ENCODE measurements at regions not wholly inside any gene's neighbourhood (a gene's known extent, or its start where the extent isn't known, plus 50 kb on each side); places are given as distances from the start of the nearest gene placed in this dataset.

DNA sequence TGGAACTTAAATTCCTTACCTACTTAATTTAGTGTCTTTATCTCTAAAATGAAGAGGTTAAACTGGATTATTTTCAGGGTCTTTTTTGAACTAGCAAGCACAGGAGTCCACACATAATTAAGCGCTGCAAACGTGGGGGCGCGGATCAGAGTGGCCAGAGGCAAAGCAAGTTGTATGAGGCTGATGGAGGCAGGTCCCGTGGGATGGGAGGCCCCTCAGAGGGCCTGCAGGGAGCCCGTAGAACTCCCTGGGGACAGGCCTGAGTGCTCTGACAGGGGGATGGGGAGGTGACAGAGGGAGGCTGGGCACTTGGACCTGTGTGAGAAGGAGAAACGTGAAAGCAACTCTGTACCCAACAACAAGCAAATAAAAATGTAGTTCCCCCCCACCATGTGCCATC is 177.8 kb downstream of the ACKR3 start:
- no peak for DNase-seq (ENCODE audit: low read depth)

DNA sequence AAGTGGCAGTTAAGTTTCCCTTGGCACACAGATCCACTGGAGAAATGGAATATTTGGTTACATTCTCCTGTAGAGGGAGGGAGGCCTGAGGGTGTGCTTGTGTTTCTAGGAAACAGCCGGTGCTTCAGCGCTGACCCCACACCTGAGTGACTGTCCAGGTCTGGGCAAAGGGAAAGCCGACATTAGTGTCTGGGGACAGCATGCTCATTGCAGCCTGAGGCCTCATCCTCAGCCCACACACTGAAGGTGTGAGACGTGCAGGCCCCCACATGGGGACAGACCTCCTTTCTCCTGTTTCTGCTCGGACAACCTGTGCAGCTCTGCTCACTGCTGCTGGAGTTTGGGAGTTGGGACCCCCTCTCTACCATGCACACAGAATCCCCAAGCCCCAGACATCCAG is 178.3 kb downstream of the ACKR3 start:
- DNase-seq (ENCODE audit: low read depth), result no peak

DNA sequence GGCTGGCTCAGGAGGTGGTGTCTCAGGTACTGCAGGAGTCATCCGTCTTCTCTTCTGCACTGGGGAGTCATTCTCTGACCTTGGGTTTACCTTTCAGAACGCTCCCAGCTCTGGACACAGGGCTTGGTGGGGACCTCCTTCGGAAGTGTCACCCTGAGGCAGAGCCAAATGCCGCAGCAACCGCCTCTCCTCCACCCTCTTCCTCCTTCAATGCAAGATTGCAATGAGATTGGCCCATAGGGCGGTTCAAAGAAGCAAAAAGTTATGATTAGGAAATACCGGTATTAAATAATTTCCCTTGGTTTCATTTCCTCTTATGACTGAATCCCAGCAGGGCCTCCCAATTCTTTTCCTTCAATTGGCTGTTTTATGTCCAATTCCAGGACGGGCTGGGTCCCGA is 178.8 kb downstream of the ACKR3 start:
- DNase-seq (ENCODE audit: low read depth), result no peak

DNA sequence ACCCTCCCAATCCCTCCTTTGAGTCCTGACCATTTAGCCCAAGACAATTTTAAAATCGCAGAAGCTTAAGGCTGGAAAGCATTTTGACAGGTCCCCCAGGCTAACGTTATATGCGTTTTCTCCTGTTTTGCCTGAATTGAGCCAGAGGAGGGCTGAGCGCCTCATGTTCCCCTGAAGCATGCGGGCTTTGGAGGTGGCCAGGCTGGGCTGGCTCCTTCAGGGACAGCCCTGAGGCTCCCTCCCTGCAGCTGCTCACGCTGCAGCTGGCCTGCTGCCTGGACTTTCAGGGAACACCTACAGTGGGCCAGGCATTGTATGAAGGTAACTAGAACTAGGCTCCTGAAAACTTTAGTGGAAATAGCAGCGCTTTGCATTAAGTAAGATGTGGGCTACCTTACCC is 179.2 kb downstream of the ACKR3 start:
- DNase-seq (ENCODE audit: low read depth), result no peak

DNA sequence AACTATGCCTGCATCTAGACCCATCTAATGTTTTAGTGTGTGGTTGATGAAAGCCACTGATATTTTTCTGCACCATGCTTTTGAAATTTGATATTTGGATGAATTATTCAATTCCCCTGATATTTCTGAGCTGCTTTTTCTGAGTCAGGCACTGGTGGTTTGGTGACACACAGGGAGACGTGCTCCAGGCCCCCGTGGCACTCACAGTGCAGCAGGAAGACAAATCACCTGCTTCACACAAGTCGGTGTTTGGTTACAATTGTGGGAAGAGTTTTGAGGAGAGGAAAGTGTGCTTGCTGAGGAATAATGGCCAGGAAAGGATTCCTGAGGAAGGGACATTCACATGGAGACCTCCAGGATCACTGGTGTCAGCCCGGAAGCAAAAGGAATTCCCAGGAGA is 179.7 kb downstream of the ACKR3 start:
- no peak for DNase-seq (ENCODE audit: low read depth)

DNA sequence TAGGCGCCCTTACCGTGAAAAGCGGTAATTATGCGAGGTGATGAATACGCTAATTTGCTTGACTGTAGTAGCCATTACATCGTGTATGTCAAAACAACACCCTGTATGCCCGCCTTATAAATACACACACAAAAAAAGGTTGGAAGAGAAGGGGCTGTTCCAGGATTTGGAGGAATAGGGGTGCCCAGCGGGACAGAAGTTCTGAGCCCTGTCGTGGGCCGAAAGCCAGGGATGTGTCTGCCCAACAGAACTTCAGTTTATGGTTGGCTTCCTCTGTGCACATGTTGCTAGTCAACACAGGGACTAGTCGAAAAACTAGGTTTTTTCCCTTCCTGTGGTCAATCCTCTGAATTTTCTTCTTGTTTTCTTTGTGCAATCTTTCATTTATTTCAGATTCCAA is 182.5 kb downstream of the ACKR3 start:
- no peak for DNase-seq (ENCODE audit: low read depth)

DNA sequence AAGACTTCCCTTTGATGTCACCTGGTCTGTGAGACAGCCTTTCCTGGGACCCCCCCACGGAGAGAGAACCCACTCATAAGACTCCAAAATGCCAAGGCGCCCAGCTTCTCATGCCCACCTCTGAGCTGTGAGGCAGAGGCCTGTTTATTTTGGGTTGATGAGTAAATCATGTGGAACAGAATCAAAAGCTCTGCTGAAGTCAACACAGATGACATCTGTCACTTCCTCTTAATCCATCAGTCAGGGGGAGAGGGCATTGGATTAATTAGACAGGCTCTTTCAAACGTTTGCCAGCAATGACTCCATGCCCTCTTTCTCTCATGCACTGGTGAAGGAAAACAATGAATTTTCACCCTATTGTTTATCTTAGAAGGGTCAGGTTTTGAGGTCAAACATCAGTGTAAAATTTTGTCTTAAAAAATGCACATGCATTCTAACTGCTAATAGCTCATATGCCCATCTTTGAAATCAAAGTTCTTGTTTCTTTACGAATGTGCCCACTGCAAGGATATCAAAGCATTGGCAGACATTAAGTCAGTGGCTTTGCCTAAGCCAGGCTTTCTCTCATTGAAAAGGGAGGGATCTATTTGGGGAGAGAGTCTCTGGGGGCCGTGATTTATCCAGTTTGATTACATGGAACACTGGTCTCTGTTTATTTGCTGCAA is 184.1 kb downstream of the ACKR3 start:
- no peak for DNase-seq (ENCODE audit: low read depth)

DNA sequence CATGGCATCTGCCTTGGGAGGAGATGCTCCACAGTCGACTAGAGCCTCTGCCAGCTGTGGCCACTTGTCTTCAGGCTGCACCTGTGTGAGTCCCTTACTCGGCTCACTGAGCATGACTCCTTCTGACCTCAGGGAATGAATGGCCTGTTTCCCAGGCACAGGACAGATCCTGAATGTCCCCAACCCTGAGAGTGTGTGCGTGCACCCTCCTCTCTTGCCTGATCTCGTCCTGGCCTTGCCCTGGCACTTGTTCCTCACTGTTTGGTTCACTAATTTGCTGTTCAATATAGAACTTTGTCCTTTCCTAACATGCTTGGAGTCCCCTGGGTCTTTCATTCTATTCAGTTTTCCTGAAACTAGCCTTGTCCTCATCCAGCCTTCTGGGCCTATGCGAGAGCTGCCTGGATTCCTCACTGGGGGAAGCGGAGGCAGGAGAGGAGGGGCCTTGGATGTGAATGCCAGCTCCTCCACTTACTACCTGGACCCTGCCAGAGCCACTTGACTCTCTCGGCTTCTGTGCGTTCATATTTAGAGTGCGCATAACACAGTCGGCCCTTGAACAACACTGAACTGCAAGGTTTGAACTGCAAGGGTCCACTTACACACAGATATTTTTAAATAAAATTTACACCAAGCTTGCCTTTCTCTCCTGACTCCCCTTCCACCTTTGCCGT is 184.8 kb downstream of the ACKR3 start:
- no peak for DNase-seq (ENCODE audit: low read depth)

DNA sequence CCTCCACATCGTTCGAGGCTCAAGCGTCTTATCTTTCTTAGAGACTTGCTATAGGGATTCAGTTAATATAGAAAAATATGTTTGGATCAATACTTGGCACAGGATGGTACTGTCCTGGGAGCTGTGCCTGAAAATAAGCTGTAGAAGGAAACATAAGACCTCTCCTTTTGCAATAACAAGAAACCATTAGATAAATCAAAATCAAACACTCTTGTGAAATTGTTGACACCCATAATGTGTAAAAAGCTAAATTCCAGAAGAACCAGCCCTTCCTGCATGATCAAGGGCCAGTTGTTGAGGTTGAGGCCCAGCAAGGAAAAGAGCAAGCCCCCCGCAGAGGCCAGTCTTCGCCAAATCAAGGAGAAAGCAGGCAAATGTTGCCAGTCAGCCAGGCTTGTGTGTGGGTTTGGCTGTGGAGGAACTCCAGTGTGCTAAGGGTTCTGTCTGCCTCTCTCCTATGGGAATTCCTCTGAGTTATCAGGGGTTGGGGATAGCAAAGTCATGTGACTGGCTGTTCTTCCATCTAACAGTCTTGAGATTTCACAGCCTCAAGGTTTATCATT is 185.7 kb downstream of the ACKR3 start:
- no peak for DNase-seq (ENCODE audit: low read depth)

DNA sequence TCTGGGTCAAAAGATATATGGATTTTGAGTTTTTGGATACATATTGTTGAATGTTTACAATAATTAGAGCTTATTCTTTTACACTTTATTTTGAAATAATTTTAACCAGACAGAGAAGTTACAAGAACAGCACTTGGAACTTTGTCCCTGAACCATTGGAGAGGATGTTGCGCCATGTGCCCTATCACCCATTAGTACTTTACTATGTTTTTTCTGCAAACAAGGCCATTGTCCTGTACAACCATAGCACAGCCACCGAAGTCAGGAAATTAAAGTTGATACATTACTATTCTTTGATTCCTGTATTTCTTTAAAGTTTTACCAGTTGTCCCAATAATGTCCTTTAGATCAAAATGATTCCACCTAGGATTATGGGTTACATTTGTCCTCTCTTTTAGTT is 188.8 kb downstream of the ACKR3 start:
- DNase-seq (ENCODE audit: low read depth), result no peak

DNA sequence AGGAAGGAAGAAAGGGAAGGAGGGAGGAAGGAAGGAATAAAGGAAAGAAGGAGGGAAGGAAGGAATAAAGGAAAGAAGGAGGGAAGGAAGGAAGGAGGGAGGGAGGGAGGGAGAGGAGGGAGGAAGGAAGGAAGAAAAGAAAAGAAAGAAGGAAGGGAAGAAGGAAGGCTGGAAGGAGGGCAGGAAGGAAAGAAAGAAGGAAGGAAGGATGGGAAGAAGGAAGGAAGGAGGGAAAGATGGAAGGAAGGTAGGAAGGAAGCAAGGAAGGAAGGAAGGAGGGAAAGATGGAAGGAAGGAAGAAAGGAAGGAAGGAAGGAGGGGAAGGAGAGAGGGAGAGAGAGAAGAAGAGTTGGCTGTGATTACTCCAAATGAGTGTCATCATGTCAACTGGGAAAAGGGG is 190.6 kb downstream of the ACKR3 start:
- no peak for DNase-seq (ENCODE audit: low read depth)

DNA sequence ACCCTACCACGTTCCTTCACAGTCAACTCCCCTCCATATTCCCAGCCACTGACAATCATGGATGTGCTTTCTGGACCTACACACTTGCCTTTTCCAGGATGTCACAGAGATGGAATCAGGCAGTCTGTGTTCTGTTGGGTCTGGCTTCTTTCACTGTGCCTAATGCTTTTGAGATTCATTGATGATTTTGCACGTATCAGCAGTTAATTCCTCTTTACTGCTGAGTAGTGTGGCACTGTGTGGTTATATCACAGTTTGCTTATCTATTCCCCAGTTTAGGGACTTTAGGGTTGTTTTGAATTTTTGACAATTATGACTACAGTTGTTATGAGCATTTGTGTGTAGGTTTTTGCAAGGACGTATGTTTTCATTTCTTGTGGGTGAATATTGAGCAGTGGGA is 191.7 kb downstream of the ACKR3 start:
- DNase-seq (ENCODE audit: low read depth), result no peak

DNA sequence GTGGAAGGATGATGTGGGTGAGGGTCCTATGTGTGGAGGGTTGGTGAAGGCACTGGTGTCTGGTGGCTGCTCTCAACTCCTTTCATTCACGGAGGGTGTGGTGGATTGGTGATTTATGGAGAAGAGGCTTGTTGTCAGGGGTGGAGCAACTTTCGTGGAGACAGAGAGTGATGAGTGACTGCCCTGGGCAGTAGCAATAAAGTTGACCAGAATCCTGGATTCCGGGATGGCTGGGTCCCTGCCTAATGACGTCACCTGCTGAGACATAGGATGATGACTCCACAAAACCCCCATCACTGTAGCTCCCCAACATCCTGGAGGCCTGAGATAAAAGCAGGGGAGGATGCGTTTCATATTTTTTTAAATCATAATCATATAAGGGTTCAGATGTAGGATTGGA is 193.0 kb downstream of the ACKR3 start:
- DNase-seq (ENCODE audit: low read depth), result no peak

DNA sequence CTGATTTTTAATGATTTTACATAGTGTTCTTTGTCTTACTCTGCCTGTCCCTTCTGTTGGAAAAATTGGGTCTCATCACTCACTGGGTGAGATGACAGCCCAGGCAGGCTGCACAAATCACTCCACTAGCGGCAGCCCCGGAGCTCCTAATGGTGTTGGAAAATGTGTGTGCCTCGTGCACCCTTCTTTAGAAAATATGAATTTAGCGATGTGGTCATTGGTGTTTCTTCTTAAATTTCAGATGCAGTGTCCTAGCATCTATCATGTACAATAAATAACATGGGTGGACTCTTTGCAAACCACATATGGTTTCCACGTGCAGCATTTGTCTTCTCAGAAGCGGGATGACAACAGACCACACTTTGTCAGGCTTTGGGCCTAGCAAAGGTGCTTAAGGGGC is 194.2 kb downstream of the ACKR3 start:
- no peak for DNase-seq (ENCODE audit: low read depth)

DNA sequence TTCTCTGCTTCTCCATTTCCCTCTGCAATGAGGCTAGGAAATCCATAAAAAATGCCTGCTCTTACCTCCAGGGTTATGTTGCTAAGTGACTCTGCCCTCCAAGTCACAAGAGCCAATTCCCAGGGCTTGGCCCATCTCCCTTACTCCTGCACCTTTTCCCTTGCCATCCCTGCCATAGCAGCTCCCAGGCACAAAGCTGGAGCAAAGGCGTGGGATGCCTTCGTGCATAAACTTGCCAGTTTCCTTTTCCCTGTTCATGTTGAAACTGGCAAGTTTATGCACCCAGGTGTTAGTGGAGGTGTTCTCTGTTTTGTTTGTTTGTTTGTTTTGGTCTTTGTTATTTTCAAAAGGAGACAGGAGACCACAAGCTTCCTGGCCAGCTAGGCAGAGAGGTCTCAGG is 195.1 kb downstream of the ACKR3 start:
- no peak for DNase-seq (ENCODE audit: low read depth)

DNA sequence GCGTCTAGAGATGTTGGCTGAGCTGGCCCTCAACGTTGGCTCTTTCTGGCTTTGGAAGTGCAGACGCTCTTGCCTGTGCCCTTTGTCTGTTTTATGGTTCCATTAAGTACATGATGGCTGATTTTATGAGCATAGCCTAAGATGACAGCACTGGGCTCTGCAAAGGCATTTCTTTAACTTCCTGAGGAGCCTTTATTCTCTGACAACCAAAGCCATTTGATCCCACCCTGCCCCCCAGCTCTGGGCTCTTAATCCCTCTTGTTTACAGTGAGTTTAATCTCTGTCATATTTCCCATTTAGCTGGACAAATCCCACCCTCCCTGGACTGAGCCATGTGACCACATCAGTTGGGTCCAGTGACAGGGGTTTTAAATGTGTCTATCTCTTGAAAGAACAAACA is 195.9 kb downstream of the ACKR3 start:
- DNase-seq (ENCODE audit: low read depth), result no peak

DNA sequence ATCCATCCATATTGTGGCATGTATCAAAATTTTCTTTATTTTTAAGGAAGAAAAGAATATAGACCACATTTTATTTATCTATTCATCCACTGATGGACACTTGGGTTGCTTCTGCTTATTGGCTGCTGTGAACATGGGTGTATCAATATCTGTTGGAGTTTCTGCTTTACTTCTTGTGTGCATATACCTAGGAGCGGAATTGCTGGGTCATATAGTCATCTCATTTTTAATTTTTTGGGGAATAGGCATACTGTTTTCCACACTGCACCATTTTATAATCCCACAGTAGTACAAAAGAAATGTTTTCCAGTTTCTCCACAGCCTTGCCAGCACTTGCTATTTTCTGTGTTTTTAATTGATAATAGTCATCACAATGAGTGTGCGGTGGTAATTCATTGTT is 197.2 kb downstream of the ACKR3 start:
- no peak for DNase-seq (ENCODE audit: low read depth)

DNA sequence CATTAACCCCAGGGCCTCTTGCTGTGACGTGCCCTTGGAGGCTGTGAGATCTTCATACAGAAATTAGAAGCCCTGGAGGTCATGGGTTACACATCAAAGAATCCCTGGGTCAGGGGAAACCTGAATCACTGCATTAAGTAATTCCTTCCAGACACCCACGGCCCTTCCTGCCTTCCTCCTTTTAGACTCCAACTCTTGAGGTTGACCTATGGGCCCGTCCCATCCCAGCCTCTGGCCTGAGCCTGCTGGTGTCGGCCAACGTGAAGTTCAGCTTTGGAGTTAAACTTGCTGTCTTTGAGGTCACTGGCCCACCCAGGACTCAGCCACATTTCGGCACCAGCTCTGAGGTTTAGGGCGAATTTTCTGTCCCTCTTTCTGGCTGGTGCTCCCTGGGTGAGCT is 198.3 kb downstream of the ACKR3 start:
- no peak for DNase-seq (ENCODE audit: low read depth)

DNA sequence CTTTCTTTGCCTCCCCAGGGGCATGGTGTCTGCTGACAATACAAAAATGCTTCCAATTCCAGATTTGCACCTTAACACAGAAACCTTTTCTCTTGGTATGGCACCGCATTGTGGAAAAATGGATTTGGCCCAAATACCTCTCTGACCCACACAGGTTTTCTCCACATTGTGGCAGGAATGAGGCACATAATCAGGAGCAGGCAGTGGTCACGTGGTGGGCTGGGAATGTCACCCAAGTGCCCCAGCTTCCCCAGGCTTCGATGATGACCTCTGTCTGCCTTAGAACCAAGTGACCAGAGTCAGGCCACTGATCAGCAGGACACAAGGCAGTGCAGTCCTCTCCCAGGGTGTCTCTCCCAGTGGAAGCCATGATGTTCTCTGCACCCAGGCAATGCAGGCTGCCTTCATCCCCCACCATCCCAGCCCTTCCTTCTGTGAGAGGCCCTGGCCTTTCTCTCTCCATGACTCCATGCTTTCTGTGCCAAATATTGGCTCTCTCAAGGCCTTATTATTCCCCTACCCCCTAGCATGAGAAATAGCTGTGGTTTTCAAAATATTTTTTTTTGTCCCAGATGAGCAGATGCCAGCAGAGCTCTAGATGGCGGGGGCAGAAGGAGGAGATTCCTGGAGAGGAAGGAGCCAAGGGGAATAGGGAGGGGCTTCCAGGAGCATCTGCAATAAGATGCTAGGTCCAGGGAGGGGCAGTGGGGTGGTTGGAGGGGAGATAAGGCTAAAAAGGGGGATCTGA is 198.9 kb downstream of the ACKR3 start:
- DNase-seq (ENCODE audit: low read depth), result no peak

DNA sequence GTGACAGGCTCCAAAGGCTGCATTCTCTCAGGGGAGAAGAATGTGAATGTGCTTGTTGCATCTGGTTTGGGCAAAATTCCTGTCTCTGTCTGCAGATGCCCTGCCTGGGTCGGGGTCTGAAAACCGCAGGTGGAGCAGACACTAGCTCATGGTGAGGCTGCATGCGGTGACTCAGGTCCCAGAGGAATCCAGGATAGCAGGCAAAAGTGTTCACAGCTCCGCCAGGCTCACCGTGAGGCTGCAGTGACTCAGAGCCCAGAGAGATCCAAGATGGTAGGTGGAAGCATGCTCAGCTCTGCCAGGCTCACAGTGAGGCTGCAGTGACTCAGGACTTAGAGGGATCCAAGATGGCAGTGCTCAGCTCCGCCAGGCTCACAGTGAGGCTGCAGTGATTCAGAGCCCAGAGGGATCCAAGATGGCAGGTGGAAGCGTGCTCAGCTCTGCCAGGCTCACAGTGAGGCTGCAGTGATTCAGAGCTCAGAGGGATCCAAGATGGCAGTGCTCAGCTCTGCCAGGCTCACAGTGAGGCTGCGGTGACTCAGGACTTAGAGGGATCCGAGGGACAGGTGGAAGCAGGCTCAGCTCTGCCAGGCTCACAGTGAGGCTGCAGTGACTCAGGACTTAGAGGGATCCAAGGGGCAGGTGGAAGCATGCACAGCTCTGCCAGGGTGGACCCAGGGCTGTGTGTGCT is 200.5 kb downstream of the ACKR3 start:
- DNase-seq (ENCODE audit: low read depth), result no peak

DNA sequence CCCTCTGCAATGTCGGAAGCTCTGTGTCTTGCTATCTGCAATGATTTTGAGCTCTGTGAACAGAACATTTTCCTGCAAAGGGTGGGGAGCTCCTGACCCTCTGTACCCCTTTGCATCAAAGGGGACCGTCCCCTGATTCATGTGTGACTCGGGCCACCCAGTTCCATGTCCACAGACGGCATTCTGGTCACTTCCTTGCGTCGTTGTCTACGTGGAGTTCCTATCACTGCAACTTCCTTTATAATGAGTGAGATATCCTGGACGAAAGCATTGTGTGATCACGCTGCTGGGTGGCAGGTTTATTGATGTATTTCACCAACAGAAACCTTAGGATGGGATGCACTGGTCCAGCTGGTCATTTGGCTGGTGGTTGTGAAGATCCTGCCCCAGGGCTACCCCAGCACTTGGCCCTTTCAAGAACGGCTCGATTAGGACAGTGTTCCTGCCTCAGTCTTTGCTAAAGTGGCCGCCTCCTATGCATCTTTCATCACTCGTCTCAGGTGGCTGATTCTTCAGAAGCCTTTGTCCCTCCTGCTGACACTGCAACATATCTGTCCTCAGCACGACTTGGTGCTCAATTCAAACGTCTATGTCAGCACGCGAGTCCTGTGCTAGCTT is 202.7 kb downstream of the ACKR3 start:
- DNase-seq (ENCODE audit: low read depth), result no peak

DNA sequence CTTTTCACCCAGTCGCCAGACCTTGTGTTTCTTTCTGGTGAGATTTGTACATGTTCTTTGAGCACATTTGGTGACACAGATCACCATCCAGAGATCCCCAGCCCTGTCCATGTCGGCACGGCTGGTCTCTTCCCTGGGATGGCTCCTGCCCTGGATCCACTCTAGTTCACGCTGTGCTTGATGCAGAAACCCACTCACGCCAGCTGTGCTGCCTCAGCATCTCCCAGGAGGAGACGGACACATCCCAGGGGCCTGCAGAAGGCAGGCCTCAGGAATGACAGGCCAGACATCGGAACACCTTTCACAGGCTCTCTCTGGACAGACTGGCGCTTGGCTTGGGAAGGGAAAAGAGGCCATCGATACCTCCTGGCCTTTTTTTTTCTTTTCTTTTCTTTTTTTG is 203.6 kb downstream of the ACKR3 start:
- DNase-seq (ENCODE audit: low read depth), result no peak
